Lung (tissue), 11 donors: ENCODE measurements at regions not wholly inside any gene's neighbourhood (a gene's known extent, or its start where the extent isn't known, plus 50 kb on each side); places are given as distances from the start of the nearest gene placed in this dataset.

Experiments used
- ATAC-seq: fragments of 200-7000 bp; cut with Tn5 transposase; one replicate; pipeline ENCODE4 v1.9.1; 2020; ENCODE audit warnings: moderate number of reproducible peaks; ENCODE audit not compliant: insufficient read depth, low FRiP score
- DNase-seq, 3 donors: peaks; one replicate each; pipeline ENCODE4 v3.0.0-alpha.2; 2013 to 2017
- H3K27ac ChIP-seq, 2 donors: one replicate each; pipeline ENCODE4 v1.5.1; 2013; ENCODE audit warnings: mild to moderate bottlenecking in 2 of 2, moderate library complexity in 2 of 2, control low read depth in 1 of 2, inconsistent platforms in 1 of 2, low read depth in 1 of 2, low read length in 1 of 2
- H3K27me3 ChIP-seq, 3 donors: one replicate each; pipeline ENCODE4 v1.5.1; 2013; ENCODE audit warnings: low read length in 2 of 3; ENCODE audit not compliant: control insufficient read depth in 3 of 3, insufficient read depth in 3 of 3
- H3K36me3 ChIP-seq, 4 donors: one replicate each; pipeline ENCODE4 v1.5.1; 2013; ENCODE audit warnings: low read length in 4 of 4, mild to moderate bottlenecking in 1 of 4, moderate library complexity in 1 of 4; ENCODE audit not compliant: control insufficient read depth in 4 of 4, insufficient read depth in 4 of 4
- H3K4me1 ChIP-seq, 5 donors: one replicate each; pipeline ENCODE4 v1.5.1; 2013; ENCODE audit warnings: low read length in 5 of 5, mild to moderate bottlenecking in 2 of 5, moderate library complexity in 1 of 5; ENCODE audit not compliant: control insufficient read depth in 5 of 5, insufficient read depth in 5 of 5
- H3K4me3 ChIP-seq: one replicate; pipeline ENCODE4 v1.5.1; 2013; ENCODE audit warnings: mild to moderate bottlenecking, control low read depth, moderate library complexity
- H3K9ac ChIP-seq, 2 donors: one replicate each; pipeline ENCODE4 v1.5.1; 2013; ENCODE audit warnings: low read length in 2 of 2, control low read depth in 1 of 2; ENCODE audit not compliant: insufficient read depth in 1 of 2
- H3K9me3 ChIP-seq, 4 donors: one replicate each; pipeline ENCODE4 v1.5.1; 2013; ENCODE audit warnings: low read length in 3 of 4, mild to moderate bottlenecking in 1 of 4, moderate library complexity in 1 of 4; ENCODE audit not compliant: control insufficient read depth in 4 of 4, insufficient read depth in 3 of 4
- WGBS, 2 donors: extraction: QIAGEN DNeasy Blood & Tissue Kit; methylation state at CpG; one replicate each; pipeline ENCODE4 v1.1.7; 2013; 5-methylcytosine and 5-hydroxymethylcytosine counted together
- TF ChIP-seq, protein P1 (sequence below): IDR thresholded peaks from 2 replicates; pipeline ENCODE4 v1.5.1; 2012; ENCODE audit warnings: mild to moderate bottlenecking; ENCODE audit errors: control extremely low read depth, extremely low read depth
- donor health status: control.
- donor health status: control.
- donor health status: Bipolar disorder and iron deficiency.
- donor health status: healthy.
- donor health status: DM: yes; HTN: yes; CAD: no.

GRCh38 chr16:65523283-65523944 is 401.6 kb upstream of the CDH11 start:
- Histone ChIP-seq H3K27me3 (no peaks in the 10 kb centered on the region), H3K4me1 (peaks cover 0 to 46% (median 18%) of the 10 kb centered on the region in 5 donors), H3K9ac (no peak overlapping the region), H3K27ac (no peak overlapping the region), H3K4me3 (no peak overlapping the region), H3K36me3 (no peaks in the 10 kb centered on the region), H3K9me3 (peaks cover 0 to 5% (median 2%) of the 10 kb centered on the region in 4 donors)
- TF ChIP-seq, protein P1, sequence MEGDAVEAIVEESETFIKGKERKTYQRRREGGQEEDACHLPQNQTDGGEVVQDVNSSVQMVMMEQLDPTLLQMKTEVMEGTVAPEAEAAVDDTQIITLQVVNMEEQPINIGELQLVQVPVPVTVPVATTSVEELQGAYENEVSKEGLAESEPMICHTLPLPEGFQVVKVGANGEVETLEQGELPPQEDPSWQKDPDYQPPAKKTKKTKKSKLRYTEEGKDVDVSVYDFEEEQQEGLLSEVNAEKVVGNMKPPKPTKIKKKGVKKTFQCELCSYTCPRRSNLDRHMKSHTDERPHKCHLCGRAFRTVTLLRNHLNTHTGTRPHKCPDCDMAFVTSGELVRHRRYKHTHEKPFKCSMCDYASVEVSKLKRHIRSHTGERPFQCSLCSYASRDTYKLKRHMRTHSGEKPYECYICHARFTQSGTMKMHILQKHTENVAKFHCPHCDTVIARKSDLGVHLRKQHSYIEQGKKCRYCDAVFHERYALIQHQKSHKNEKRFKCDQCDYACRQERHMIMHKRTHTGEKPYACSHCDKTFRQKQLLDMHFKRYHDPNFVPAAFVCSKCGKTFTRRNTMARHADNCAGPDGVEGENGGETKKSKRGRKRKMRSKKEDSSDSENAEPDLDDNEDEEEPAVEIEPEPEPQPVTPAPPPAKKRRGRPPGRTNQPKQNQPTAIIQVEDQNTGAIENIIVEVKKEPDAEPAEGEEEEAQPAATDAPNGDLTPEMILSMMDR, result no peak
- DNase-seq, result no peak
- WGBS, 2 donors, result 78 to 90% methylated on average over 5 of the region's 5 CpGs
- ATAC-seq, result no peak

DNA sequence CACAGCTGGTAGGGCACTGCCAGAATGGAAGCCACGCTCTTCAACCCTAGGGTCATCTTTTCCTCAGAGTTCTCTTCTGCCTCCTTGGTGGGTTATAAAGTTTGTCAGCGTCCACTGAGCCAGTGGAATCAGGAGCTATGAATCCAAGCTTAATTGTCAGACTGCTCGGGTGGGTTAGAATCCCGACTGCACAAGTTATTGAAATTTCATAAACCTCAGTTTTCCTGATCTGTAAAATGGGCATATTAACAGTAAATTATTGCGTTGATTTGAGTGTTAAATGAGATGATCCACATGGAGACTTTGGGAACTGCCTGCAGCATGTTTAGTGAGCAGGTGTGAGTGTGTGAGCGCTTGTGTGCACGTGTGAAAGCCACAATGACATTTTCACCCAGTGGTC is 400.5 kb upstream of the CDH11 start:
- WGBS, 2 donors, result 92% methylated on average over 7 of the region's 7 CpGs
- H3K27me3 ChIP-seq, result no peaks in the 10 kb centered on the region
- H3K27ac ChIP-seq, result no peak overlapping the region
- peaks cover 0 to 46% (median 18%) of the 10 kb centered on the region in 5 donors for H3K4me1 ChIP-seq
- no peak overlapping the region for H3K4me3 ChIP-seq
- no peak for DNase-seq
- no peak for ATAC-seq
- TF ChIP-seq, protein P1, result no peak
- H3K36me3 ChIP-seq, result no peaks in the 10 kb centered on the region
- no peak overlapping the region for H3K9ac ChIP-seq
- peaks cover 0 to under 1% (median 0%) of the 10 kb centered on the region in 4 donors for H3K9me3 ChIP-seq

DNA sequence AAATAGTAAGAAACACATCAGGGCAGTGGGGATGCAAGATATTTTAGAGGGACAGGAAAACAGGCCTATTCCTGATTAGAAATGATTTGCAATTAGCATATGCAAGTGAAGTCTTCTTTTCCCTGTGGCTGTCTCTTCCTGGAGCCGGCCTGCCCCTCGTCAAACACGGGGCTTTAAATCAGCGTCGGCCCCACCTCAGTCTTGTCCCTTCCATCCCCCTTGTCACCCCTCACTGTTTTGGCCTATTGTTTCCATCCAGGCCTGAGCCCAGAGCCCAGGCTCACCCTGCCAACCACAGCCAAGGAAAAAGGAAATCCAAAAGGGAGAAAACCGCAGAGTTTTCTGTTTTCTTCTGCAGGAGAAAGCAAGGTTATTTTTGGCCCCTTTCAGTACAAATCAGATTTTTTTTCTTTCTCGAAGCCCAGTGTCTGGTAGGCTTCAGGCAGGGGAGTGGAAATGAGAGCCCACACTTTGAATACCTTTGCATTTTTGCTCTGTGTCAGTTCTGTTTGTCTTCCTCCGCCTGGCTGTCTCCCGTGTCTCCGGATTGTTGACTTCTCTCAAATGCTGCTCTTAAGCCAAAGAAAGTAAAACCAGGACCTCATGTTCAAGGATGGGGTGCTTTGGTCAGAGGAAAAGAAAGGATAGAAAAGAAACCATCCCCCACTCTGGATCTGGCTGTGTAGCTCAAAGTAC is 399.9 kb upstream of the CDH11 start:
- Histone ChIP-seq H3K4me1 (peaks cover 0 to 46% (median 18%) of the 10 kb centered on the region in 5 donors), H3K9me3 (no peaks in the 10 kb centered on the region), H3K36me3 (no peaks in the 10 kb centered on the region), H3K4me3 (no peak overlapping the region), H3K27me3 (no peaks in the 10 kb centered on the region), H3K9ac (no peak overlapping the region), H3K27ac (peak overlapping the region in 1 of 2 donors; percentile 13)
- TF ChIP-seq, protein P1, result no peak
- no peak for ATAC-seq
- peak in 1 of 3 donors; percentile 29 for DNase-seq
- WGBS, 2 donors, result 25 to 34% methylated on average over 10 of the region's 10 CpGs
